Body of pancreas (tissue), 4 donors: ENCODE measurements at regions not wholly inside any gene's neighbourhood (a gene's known extent, or its start where the extent isn't known, plus 50 kb on each side); places are given as distances from the start of the nearest gene placed in this dataset.

ENCODE experiments used
- POLR2A ChIP-seq, 3 donors: fragments of 450-650 bp; IDR thresholded peaks; one replicate each; pipeline ENCODE4 v1.6.1; 2016; ENCODE audit warnings: antibody characterized with exemption in 3 of 3, mild to moderate bottlenecking in 2 of 3
- TF ChIP-seq, protein P1 (sequence below), 7 experiments: fragments of 450-650 bp in 4 of 7; fragments of 200-600 bp in 3 of 7; sonication (generic) in 3 of 7; IDR thresholded peaks; one replicate each; pipeline ENCODE4 v1.5.1; 2016 to 2019; ENCODE audit warnings: antibody characterized with exemption in 7 of 7

DNA sequence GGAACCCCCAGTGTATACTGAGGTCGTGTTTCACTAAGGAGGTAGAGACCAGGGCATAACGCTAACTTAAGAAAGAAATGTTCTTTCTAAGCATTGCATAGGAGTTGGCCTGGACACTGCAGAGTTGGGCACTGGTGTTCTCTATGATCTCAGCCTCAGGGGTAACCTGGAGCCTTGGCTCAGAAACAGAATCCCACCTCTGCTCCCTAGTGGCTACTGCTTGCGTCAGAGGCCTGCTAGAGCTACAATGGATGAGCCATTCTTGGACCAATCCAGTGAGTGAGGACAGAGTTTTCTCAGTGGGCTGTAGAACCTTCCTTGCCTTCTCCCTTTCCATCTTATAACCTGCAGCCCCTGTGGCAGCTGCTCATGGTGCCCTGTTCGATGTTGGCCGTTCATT, 324.4 kb upstream of the CELF4 start:
- no peak for TF ChIP-seq POLR2A (IDR thresholded peaks at IDR 0.05)
- TF ChIP-seq, protein P1, sequence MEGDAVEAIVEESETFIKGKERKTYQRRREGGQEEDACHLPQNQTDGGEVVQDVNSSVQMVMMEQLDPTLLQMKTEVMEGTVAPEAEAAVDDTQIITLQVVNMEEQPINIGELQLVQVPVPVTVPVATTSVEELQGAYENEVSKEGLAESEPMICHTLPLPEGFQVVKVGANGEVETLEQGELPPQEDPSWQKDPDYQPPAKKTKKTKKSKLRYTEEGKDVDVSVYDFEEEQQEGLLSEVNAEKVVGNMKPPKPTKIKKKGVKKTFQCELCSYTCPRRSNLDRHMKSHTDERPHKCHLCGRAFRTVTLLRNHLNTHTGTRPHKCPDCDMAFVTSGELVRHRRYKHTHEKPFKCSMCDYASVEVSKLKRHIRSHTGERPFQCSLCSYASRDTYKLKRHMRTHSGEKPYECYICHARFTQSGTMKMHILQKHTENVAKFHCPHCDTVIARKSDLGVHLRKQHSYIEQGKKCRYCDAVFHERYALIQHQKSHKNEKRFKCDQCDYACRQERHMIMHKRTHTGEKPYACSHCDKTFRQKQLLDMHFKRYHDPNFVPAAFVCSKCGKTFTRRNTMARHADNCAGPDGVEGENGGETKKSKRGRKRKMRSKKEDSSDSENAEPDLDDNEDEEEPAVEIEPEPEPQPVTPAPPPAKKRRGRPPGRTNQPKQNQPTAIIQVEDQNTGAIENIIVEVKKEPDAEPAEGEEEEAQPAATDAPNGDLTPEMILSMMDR (IDR thresholded peaks at IDR 0.05): no peak
